A549 (cell line): ENCODE measurements at regions not wholly inside any gene's neighbourhood (a gene's known extent, or its start where the extent isn't known, plus 50 kb on each side); places are given as distances from the start of the nearest gene placed in this dataset.

Experiments used
- EP300 ChIP-seq, 2 experiments: fragments of >200 bp; sonication (Bioruptor Twin); formaldehyde crosslinking; IDR thresholded peaks; 2 replicates in 1 of 2; 3 replicates in 1 of 2; pipeline ENCODE4 v1.6.1; 2016 to 2017
- HOXA7 ChIP-seq: fragments of 250-450 bp; sonication (Bioruptor Pico); IDR thresholded peaks from 2 replicates; pipeline ENCODE4 v1.5.0; 2020; ENCODE audit warnings: mild to moderate bottlenecking, moderate library complexity
- JUNB ChIP-seq: fragments of >200 bp; sonication (Bioruptor Twin); formaldehyde crosslinking; IDR thresholded peaks from 2 replicates; pipeline ENCODE4 v1.6.1; 2016
- NPAS2 ChIP-seq: fragments of 250-450 bp; sonication (Bioruptor Pico); IDR thresholded peaks from 2 replicates; pipeline ENCODE4 v1.8.0; 2022; ENCODE audit warnings: mild to moderate bottlenecking, moderate library complexity, borderline replicate concordance
- PHF8 ChIP-seq: fragments of 200-600 bp; sonication (generic); IDR thresholded peaks from 2 replicates; pipeline ENCODE4 v1.6.1; 2016; ENCODE audit warnings: low read depth, mild to moderate bottlenecking, antibody characterized with exemption, moderate library complexity, borderline replicate concordance
- POLR2A ChIP-seq: IDR thresholded peaks from 2 replicates; pipeline ENCODE4 v1.6.1; 2012; ENCODE audit warnings: mild to moderate bottlenecking, low read length
- RARB ChIP-seq: fragments of 250-450 bp; sonication (Bioruptor Pico); IDR thresholded peaks from 2 replicates; pipeline ENCODE4 v1.8.0; 2021; ENCODE audit warnings: mild to moderate bottlenecking, moderate library complexity
- RCOR1 ChIP-seq: fragments of 150-350 bp; IDR thresholded peaks from 2 replicates; pipeline ENCODE4 v1.6.1; 2014; ENCODE audit warnings: antibody characterized with exemption, low read length, low read depth
- SMC3 ChIP-seq: fragments of >200 bp; sonication (Bioruptor Twin); formaldehyde crosslinking; IDR thresholded peaks from 3 replicates; pipeline ENCODE4 v1.6.1; 2018; ENCODE audit warnings: inconsistent platforms
- SREBF2 ChIP-seq: fragments of 450-650 bp; IDR thresholded peaks from 2 replicates; pipeline ENCODE4 v1.6.1; 2014; ENCODE audit warnings: mild to moderate bottlenecking, moderate library complexity
- TF ChIP-seq, protein P1 (sequence below): fragments of >200 bp; sonication (Bioruptor Twin); formaldehyde crosslinking; IDR thresholded peaks from 3 replicates; pipeline ENCODE4 v1.5.1; 2016
- TF ChIP-seq, protein P2 (sequence below): fragments of 150-350 bp; IDR thresholded peaks from 2 replicates; pipeline ENCODE4 v1.6.1; 2014; ENCODE audit warnings: low read depth, mild to moderate bottlenecking, low read length
- TF ChIP-seq, protein P3 (sequence below): IDR thresholded peaks from 2 replicates; pipeline ENCODE4 v1.6.1; 2012

DNA sequence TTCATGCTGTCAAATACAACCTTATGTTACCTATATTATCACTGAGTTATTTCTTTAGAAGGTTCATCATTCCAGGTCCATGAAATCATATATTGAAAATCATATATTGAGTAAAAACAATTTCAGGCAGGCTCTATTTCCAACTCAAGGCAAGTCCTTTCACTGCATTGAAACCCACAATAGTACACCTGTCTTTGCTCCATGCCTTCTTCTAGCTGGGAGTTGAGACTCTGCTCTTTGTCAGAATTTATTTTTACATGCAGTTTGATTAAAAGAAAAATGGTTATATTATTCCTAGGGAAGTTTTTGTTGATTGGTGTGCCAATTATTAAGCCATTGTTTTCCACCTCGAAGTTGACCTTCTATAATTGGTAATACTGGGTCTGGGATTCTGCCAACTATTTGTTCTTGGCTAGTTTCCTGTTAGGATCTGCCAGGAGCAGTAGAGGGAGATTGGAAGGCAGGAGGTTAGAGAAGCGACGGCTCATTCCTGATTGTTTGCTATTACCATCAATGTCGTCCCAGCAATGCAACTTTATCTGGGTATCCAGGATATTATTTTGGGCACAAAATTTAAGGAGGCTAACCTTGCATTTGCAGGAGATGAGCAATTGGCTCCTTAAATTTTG is 79.5 kb upstream of the MIS18BP1 start:
- no peak for TF ChIP-seq HOXA7
- TF ChIP-seq POLR2A: no peak
- TF ChIP-seq, protein P1, sequence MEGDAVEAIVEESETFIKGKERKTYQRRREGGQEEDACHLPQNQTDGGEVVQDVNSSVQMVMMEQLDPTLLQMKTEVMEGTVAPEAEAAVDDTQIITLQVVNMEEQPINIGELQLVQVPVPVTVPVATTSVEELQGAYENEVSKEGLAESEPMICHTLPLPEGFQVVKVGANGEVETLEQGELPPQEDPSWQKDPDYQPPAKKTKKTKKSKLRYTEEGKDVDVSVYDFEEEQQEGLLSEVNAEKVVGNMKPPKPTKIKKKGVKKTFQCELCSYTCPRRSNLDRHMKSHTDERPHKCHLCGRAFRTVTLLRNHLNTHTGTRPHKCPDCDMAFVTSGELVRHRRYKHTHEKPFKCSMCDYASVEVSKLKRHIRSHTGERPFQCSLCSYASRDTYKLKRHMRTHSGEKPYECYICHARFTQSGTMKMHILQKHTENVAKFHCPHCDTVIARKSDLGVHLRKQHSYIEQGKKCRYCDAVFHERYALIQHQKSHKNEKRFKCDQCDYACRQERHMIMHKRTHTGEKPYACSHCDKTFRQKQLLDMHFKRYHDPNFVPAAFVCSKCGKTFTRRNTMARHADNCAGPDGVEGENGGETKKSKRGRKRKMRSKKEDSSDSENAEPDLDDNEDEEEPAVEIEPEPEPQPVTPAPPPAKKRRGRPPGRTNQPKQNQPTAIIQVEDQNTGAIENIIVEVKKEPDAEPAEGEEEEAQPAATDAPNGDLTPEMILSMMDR: no peak
- no peak for TF ChIP-seq NPAS2 (CRISPR knock-in tag)
- no peak for TF ChIP-seq RCOR1
- TF ChIP-seq SREBF2: no peak
- TF ChIP-seq PHF8: no peak
- no peak for TF ChIP-seq RARB (CRISPR knock-in tag)
- TF ChIP-seq EP300 (IDR thresholded peaks at IDR 0.05): no peak
- TF ChIP-seq, protein P2, sequence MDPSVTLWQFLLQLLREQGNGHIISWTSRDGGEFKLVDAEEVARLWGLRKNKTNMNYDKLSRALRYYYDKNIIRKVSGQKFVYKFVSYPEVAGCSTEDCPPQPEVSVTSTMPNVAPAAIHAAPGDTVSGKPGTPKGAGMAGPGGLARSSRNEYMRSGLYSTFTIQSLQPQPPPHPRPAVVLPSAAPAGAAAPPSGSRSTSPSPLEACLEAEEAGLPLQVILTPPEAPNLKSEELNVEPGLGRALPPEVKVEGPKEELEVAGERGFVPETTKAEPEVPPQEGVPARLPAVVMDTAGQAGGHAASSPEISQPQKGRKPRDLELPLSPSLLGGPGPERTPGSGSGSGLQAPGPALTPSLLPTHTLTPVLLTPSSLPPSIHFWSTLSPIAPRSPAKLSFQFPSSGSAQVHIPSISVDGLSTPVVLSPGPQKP: no peak
- TF ChIP-seq, protein P3, sequence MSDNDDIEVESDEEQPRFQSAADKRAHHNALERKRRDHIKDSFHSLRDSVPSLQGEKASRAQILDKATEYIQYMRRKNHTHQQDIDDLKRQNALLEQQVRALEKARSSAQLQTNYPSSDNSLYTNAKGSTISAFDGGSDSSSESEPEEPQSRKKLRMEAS: no peak
- TF ChIP-seq JUNB: no peak
- no peak for TF ChIP-seq SMC3
